Activated T-cell treated with anti-CD3 and anti-CD28 coated beads, Interleukin-2, amount 50 U/mL, for 24 hours (primary cell): ENCODE measurements at regions not wholly inside any gene's neighbourhood (a gene's known extent, or its start where the extent isn't known, plus 50 kb on each side); places are given as distances from the start of the nearest gene placed in this dataset.

Experiments used
- DNase-seq: peaks from one replicate; pipeline ENCODE4 v3.0.0-alpha.2; 2020
- H3K27ac Mint-ChIP-seq: 2 replicates; pipeline ENCODE4 v1.8.0; 2020; ENCODE audit warnings: mild to moderate bottlenecking, mixed read lengths
- H3K27me3 Mint-ChIP-seq: 2 replicates; pipeline ENCODE4 v1.8.0; 2020; ENCODE audit warnings: mixed read lengths
- H3K36me3 Mint-ChIP-seq: 2 replicates; pipeline ENCODE4 v1.8.0; 2020; ENCODE audit warnings: low read depth, mixed read lengths
- H3K4me1 Mint-ChIP-seq: 2 replicates; pipeline ENCODE4 v1.8.0; 2020; ENCODE audit warnings: low read depth, mixed read lengths
- H3K4me3 Mint-ChIP-seq: 2 replicates; pipeline ENCODE4 v1.8.0; 2020; ENCODE audit warnings: mild to moderate bottlenecking, moderate library complexity, mixed read lengths
- H3K9me3 Mint-ChIP-seq: 2 replicates; pipeline ENCODE4 v1.8.0; 2020; ENCODE audit warnings: mixed read lengths

GRCh38 chr3:40810813-40811212 lies 286.1 kb downstream of the ZNF621 start:
- H3K27me3 Mint-ChIP-seq = peaks cover 17% of the 10 kb centered on the region
- H3K36me3 Mint-ChIP-seq = no peaks in the 10 kb centered on the region
- no peak overlapping the region for H3K4me3 Mint-ChIP-seq
- no peaks in the 10 kb centered on the region for H3K4me1 Mint-ChIP-seq
- H3K27ac Mint-ChIP-seq = no peak overlapping the region
- no peak for DNase-seq
- peaks cover 19% of the 10 kb centered on the region for H3K9me3 Mint-ChIP-seq

DNA sequence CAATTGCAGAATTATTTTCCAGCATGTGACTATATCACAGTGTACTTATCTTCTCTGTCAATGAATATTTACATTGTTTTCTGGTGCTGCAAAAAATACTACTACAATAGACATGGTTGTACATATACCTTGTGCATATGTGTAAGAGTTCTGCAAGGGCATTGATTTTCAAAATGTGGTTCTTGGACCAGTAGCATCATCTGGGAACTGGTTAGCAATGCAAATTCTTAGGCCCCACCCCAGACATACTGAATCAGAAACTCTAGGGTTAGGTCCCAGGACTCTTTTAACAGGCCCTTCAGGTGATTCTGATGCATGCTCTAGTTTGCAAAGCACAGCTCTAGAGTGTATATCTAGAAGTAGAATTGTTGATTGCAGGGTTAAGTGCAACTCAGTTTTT lies 292.3 kb downstream of the ZNF621 start:
- H3K9me3 Mint-ChIP-seq = peaks cover 5% of the 10 kb centered on the region
- no peak for DNase-seq
- H3K4me1 Mint-ChIP-seq = no peaks in the 10 kb centered on the region
- H3K27me3 Mint-ChIP-seq = peaks cover 42% of the 10 kb centered on the region
- no peak overlapping the region for H3K27ac Mint-ChIP-seq
- no peak overlapping the region for H3K4me3 Mint-ChIP-seq
- no peaks in the 10 kb centered on the region for H3K36me3 Mint-ChIP-seq

DNA sequence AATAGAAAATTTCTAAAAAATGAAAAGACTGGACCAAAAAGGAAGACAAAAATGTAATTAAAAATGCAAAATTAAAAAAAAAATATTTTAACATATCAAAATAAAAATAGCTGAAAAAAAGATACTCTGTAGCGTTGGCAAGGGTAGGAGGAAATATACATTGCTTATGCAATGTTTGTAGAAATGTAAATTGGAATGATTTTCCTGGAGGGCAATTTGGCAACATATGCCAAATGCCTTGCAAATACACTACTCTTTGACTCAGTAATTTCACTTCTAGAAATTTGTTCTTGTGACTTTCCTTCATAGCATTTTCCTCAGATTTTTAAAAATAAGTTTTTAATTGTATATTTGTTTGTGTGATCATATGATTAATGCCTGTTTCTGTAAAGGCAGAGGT lies 296.6 kb downstream of the ZNF621 start:
- Mint-ChIP-seq H3K4me3 (no peak overlapping the region), H3K27ac (no peak overlapping the region), H3K4me1 (no peaks in the 10 kb centered on the region), H3K36me3 (no peaks in the 10 kb centered on the region), H3K9me3 (no peaks in the 10 kb centered on the region), H3K27me3 (peaks cover 28% of the 10 kb centered on the region)
- DNase-seq = no peak

- peaks cover 5% of the 10 kb centered on the region for H3K27me3 Mint-ChIP-seq
- DNase-seq = no peak
Measured at GRCh38 chr3:40827226-40827625, 302.5 kb downstream of the ZNF621 start.

GRCh38 chr3:40827942-40828688 lies 303.4 kb downstream of the ZNF621 start:
- DNase-seq = no peak
- Mint-ChIP-seq H3K9me3 (no peaks in the 10 kb centered on the region), H3K27ac (no peak overlapping the region), H3K4me3 (no peak overlapping the region), H3K4me1 (no peaks in the 10 kb centered on the region), H3K36me3 (no peaks in the 10 kb centered on the region), H3K27me3 (peaks cover 9% of the 10 kb centered on the region)

More at GRCh38 chr3:40827226-40827625, 302.5 kb downstream of the ZNF621 start:
- Mint-ChIP-seq H3K27ac (no peak overlapping the region), H3K36me3 (no peaks in the 10 kb centered on the region), H3K9me3 (no peaks in the 10 kb centered on the region), H3K4me1 (no peaks in the 10 kb centered on the region), H3K4me3 (no peak overlapping the region)

DNA sequence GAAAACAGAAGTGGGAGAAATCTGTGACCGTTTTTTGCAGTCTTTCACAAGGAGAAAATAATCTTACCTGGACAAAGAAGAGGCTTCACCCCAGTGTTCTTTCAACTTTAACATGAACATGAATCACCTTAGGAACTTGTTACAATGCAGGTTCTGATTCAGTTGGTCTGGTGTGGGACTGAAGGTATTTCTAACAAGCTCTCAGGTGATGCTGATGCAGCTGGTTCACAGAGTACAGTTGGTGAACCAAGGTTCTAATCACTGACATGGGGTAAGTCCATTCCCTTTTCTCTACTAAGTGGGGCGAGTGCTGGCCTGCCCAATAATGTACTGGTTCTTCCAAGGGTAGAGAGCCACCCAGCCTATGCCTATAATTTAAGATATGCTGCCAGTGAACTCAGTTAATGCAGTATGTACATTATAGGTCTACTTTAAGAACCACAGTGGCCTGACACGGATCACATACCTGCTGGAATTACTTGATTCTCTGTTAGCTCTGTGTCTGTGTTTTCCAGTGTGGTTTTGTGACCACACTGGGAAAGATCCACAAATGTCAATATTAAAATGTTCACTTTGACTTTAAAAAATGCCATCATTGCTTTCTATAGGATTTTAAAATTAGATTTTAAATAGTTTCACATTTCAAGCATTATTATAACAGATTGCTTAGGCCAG lies 304.1 kb downstream of the ZNF621 start:
- Mint-ChIP-seq H3K4me1 (no peaks in the 10 kb centered on the region), H3K27me3 (peaks cover 13% of the 10 kb centered on the region), H3K9me3 (no peaks in the 10 kb centered on the region), H3K27ac (no peak overlapping the region), H3K4me3 (no peak overlapping the region), H3K36me3 (no peaks in the 10 kb centered on the region)
- DNase-seq = no peak

DNA sequence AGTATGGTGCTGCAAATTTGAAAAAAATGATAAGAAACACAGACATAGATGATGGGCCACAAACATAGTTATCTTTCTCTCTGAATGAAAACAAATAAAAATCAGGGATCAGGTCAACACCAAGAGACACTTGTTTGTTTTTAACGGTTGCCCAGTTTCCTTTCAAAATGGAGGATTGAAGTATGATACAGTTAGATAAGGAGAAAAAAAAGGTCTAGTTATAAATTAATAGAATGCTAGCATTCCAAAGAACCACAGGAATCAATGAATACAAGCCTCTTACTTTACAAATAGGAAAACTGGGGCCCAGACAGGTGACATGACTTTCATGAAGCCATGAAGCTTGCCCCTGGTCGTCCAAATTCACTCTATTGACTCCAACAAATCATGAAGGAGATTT lies 305.1 kb downstream of the ZNF621 start:
- Mint-ChIP-seq H3K36me3 (no peaks in the 10 kb centered on the region), H3K27me3 (peaks cover 19% of the 10 kb centered on the region), H3K9me3 (no peaks in the 10 kb centered on the region), H3K27ac (no peak overlapping the region), H3K4me3 (no peak overlapping the region), H3K4me1 (no peaks in the 10 kb centered on the region)
- no peak for DNase-seq

DNA sequence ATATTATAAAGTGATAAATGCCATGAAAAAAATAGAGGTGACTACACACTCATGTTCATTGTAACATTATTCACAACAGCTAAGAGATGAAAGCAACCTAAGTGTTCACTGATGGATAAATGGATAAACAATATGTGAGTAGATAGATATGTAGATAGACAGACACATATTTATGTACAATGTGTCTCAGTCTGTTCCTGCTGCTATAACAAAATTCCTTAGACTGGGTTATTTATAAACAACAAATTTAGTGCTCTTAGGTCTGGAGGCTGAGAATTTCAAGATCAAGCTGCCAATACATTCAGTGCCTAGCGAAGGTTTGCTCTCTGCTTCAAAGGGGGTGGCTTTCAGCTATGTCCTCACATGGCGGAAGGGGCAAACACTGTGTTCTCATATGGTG lies 312.5 kb downstream of the ZNF621 start:
- H3K4me1 Mint-ChIP-seq = no peaks in the 10 kb centered on the region
- peaks cover 17% of the 10 kb centered on the region for H3K27me3 Mint-ChIP-seq
- no peak overlapping the region for H3K27ac Mint-ChIP-seq

DNA sequence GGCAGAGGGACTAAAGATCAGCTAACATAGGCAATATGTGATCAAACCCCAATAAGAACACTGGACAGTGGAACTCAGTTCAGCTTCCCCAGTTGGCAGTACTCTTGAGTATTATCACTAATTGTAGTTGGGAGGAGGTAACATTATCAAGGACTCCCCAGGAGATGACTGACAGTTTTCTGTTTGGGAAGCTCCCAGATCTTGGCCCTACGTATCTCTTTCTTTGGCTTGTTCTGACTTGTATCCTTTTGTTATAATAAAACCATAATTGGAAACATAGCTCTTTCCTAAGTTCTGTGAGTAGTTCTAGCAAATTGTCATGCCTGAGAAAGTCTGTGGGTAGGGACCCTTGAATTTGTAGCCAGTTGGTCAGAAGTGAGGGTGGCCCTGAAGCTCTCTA lies 316.4 kb downstream of the ZNF621 start:
- no peaks in the 10 kb centered on the region for H3K36me3 Mint-ChIP-seq
- H3K27me3 Mint-ChIP-seq = no peaks in the 10 kb centered on the region
- no peaks in the 10 kb centered on the region for H3K9me3 Mint-ChIP-seq
- DNase-seq = no peak
- no peak overlapping the region for H3K4me3 Mint-ChIP-seq
- no peaks in the 10 kb centered on the region for H3K4me1 Mint-ChIP-seq
- H3K27ac Mint-ChIP-seq = no peak overlapping the region

More for the DNA sequence above, 312.5 kb downstream of the ZNF621 start:
- Mint-ChIP-seq H3K9me3 (no peaks in the 10 kb centered on the region), H3K4me3 (no peak overlapping the region), H3K36me3 (no peaks in the 10 kb centered on the region)
- no peak for DNase-seq

DNA sequence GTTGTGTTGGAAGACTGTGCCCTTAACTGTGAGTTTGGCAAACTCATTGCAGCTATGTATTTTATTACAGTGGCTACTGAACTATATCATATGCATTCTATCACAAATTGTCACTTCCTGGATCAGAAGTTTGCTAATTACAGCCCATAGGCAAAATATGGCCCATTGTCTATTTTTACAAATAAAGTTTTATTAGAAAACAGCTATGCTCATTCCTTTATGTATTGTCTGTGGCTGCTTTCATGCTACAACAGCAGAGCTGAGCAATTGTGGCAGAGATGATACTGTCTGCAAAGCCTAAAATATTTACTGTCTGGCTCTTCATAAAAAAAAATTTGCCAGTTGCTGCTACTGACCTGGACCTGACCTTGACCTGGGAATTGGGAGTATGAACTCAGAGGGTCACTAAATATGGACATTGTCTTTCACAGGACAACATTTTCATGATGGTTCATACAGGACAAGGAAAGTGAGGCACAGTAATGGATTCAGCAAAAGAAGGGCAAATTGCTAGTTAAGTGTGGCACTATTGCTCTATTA lies 316.9 kb downstream of the ZNF621 start:
- H3K4me1 Mint-ChIP-seq = no peaks in the 10 kb centered on the region
- H3K4me3 Mint-ChIP-seq = no peak overlapping the region
- no peak for DNase-seq
- no peaks in the 10 kb centered on the region for H3K9me3 Mint-ChIP-seq
- no peaks in the 10 kb centered on the region for H3K36me3 Mint-ChIP-seq
- H3K27ac Mint-ChIP-seq = no peak overlapping the region
- H3K27me3 Mint-ChIP-seq = peaks cover 5% of the 10 kb centered on the region

DNA sequence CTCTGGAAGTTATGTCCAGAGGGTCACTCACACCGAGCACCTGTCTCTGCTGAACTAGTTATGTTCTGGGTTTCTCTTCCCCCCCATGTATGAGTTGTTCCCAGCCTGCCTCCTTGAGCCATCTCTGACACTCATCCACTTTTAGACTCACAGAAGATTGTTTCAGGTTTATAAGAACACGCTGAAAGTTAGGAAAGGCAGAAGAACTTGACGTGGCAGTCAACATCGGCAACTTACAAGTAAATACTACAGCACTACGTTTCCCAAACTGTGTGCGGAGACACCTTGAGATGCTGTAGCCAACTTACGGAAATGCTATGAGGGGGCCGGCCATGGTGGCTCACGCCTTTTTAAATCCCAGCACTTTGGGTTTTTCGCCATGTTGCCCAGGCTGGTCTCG lies 318.0 kb downstream of the ZNF621 start:
- H3K9me3 Mint-ChIP-seq = no peaks in the 10 kb centered on the region
- no peaks in the 10 kb centered on the region for H3K36me3 Mint-ChIP-seq
- no peak for DNase-seq
- H3K27me3 Mint-ChIP-seq = peaks cover 5% of the 10 kb centered on the region
- H3K27ac Mint-ChIP-seq = no peak overlapping the region
- H3K4me1 Mint-ChIP-seq = no peaks in the 10 kb centered on the region
- no peak overlapping the region for H3K4me3 Mint-ChIP-seq

- no peaks in the 10 kb centered on the region for H3K4me1 Mint-ChIP-seq
- no peaks in the 10 kb centered on the region for H3K9me3 Mint-ChIP-seq
- peaks cover 5% of the 10 kb centered on the region for H3K27me3 Mint-ChIP-seq
- no peak overlapping the region for H3K27ac Mint-ChIP-seq
- H3K4me3 Mint-ChIP-seq = no peak overlapping the region
- no peak for DNase-seq
- no peaks in the 10 kb centered on the region for H3K36me3 Mint-ChIP-seq
Measured at GRCh38 chr3:40843208-40843624, 318.5 kb downstream of the ZNF621 start.

GRCh38 chr3:40843851-40844548 lies 319.2 kb downstream of the ZNF621 start:
- no peak overlapping the region for H3K4me3 Mint-ChIP-seq
- no peaks in the 10 kb centered on the region for H3K36me3 Mint-ChIP-seq
- no peaks in the 10 kb centered on the region for H3K4me1 Mint-ChIP-seq
- no peak for DNase-seq
- no peaks in the 10 kb centered on the region for H3K9me3 Mint-ChIP-seq
- peaks cover 5% of the 10 kb centered on the region for H3K27me3 Mint-ChIP-seq
- no peak overlapping the region for H3K27ac Mint-ChIP-seq

DNA sequence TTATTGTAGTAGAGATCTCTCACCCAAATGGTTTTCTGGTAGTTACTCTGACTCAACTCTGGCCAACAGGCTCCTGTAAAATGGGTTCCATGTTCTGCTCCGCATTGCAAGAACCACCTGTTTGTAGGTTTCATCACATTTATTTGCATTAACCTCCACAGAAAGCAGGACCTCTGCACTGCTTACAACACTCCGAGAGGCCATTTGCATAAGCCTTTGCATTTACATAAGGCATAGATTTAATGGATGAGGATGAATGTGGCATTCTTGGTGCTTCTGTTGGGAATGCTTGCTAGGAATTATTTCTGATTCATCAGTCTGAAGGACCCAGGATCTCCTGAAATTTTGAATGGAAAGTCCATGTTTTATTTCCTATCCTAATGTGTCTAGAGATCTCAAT lies 320.1 kb downstream of the ZNF621 start:
- no peaks in the 10 kb centered on the region for H3K9me3 Mint-ChIP-seq
- DNase-seq = no peak
- peaks cover 5% of the 10 kb centered on the region for H3K27me3 Mint-ChIP-seq
- no peak overlapping the region for H3K27ac Mint-ChIP-seq
- no peak overlapping the region for H3K4me3 Mint-ChIP-seq
- no peaks in the 10 kb centered on the region for H3K4me1 Mint-ChIP-seq
- no peaks in the 10 kb centered on the region for H3K36me3 Mint-ChIP-seq

DNA sequence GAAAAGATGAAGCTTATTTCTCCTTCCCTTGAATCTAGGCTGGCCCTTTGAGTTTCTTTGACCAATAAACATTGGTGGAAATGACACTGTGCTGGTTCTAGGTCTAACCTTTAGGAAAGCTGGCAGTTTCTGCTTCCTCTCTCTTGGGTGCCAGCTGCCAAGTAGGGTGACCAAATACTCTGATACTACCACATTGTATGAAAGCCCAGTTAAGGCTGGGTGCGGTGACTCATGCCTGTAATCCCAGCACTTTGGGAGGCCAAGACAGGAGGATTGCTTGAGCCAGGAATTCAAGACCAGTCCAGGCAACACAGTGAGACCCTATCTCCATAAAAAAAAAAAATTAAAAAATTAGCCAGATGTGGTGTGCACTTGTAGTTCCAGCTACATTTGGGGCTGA lies 320.7 kb downstream of the ZNF621 start:
- Mint-ChIP-seq H3K4me3 (no peak overlapping the region), H3K36me3 (no peaks in the 10 kb centered on the region), H3K27me3 (peaks cover 5% of the 10 kb centered on the region), H3K4me1 (no peaks in the 10 kb centered on the region), H3K9me3 (no peaks in the 10 kb centered on the region), H3K27ac (no peak overlapping the region)
- no peak for DNase-seq
